ENCODE measurements at regions not wholly inside any gene's neighbourhood (a gene's known extent, or its start where the extent isn't known, plus 50 kb on each side); places are given as distances from the start of the nearest gene placed in this dataset.

GRCh38 chr2:137776697-137777096, 187.6 kb upstream of the HNMT start:
- TF ChIP-seq POLR2AphosphoS5 (IDR thresholded peaks at IDR 0.05) = no peak
- TF ChIP-seq CTCF (IDR thresholded peaks at IDR 0.05) = no peak

All from breast epithelium (tissue), 3 donors.